NOMO-1 treated with dmso at 0.1 percent for 144 hours (cell line): ENCODE measurements at regions not wholly inside any gene's neighbourhood (a gene's known extent, or its start where the extent isn't known, plus 50 kb on each side); places are given as distances from the start of the nearest gene placed in this dataset.
A peak's percentile ranks its signal among the peaks of the same experiment; 100 is the strongest.
"Not testable (repeated sequence)": the region's sequence is repeated elsewhere in the genome, so short reads cannot be mapped to it uniquely, and the experiment has no call there.

ENCODE experiments used
- DNase-seq: peaks from one replicate; lab custom pipeline; 2025; ENCODE audit not compliant: unreplicated experiment; lab: John Stamatoyannopoulos, UW

GRCh38 chr11:13216019-13216710 is 61.4 kb upstream of the BMAL1 start:
- DNase-seq: peak; percentile 22

GRCh38 chr11:13216711-13217075 is 60.9 kb upstream of the BMAL1 start:
- DNase-seq: no peak

GRCh38 chr11:13218685-13219084 is 58.9 kb upstream of the BMAL1 start:
- not testable (repeated sequence) for DNase-seq

GRCh38 chr11:13220148-13220547 is 57.4 kb upstream of the BMAL1 start:
- no peak for DNase-seq

GRCh38 chr11:13221722-13222121 is 55.9 kb upstream of the BMAL1 start:
- DNase-seq: no peak

GRCh38 chr11:13222285-13222684 is 55.3 kb upstream of the BMAL1 start:
- no peak for DNase-seq

GRCh38 chr11:13223112-13223511 is 54.5 kb upstream of the BMAL1 start:
- no peak for DNase-seq

- no peak for DNase-seq
Measured at GRCh38 chr11:13224324-13224723, 53.3 kb upstream of the BMAL1 start.

GRCh38 chr11:13225038-13226001 is 52.3 kb upstream of the BMAL1 start:
- no peak for DNase-seq

- DNase-seq: no peak
Measured at GRCh38 chr11:13227676-13228255, 49.8 kb upstream of the BMAL1 start.
